Astrocyte (in vitro differentiated cells and primary cell): ENCODE measurements at regions not wholly inside any gene's neighbourhood (a gene's known extent, or its start where the extent isn't known, plus 50 kb on each side); places are given as distances from the start of the nearest gene placed in this dataset.

Experiments
- DNase-seq: peaks from one replicate; pipeline ENCODE4 v3.0.0-alpha.2; 2010; ENCODE audit warnings: low read depth
- FAIRE-seq: peaks from 2 replicates; lab custom pipeline; 2011; peaks lifted over from hg19 to GRCh38; lab: Jason Lieb, UNC
- H2AFZ ChIP-seq: 2 replicates; pipeline ENCODE4 v1.6.0; 2012; ENCODE audit warnings: low read depth, low read length, inconsistent platforms
- H3K27ac ChIP-seq: 2 replicates; pipeline ENCODE4 v1.5.1; 2011; ENCODE audit warnings: low read depth, low read length, inconsistent platforms
- H3K27me3 ChIP-seq: 2 replicates; pipeline ENCODE4 v1.6.0; 2011; ENCODE audit warnings: low read length, inconsistent platforms; ENCODE audit not compliant: insufficient read depth
- H3K36me3 ChIP-seq: 2 replicates; pipeline ENCODE4 v1.5.1; 2011; ENCODE audit warnings: low read length, inconsistent platforms; ENCODE audit not compliant: insufficient read depth
- H3K4me1 ChIP-seq: 2 replicates; pipeline ENCODE4 v1.5.1; 2011; ENCODE audit warnings: low read length, inconsistent platforms; ENCODE audit not compliant: insufficient read depth
- H3K4me2 ChIP-seq: 2 replicates; pipeline ENCODE4 v1.6.0; 2012; ENCODE audit warnings: low read length, inconsistent platforms
- H3K4me3 ChIP-seq: 2 replicates; pipeline ENCODE4 v1.5.1; 2011; ENCODE audit warnings: low read depth, mild to moderate bottlenecking, low read length, inconsistent platforms; ENCODE audit not compliant: insufficient read depth
- H3K79me2 ChIP-seq: 2 replicates; pipeline ENCODE4 v1.6.0; 2012; ENCODE audit warnings: mild to moderate bottlenecking, low read length, inconsistent platforms; ENCODE audit not compliant: insufficient read depth
- H3K9ac ChIP-seq: 2 replicates; pipeline ENCODE4 v1.6.0; 2012; ENCODE audit warnings: mild to moderate bottlenecking, low read length, inconsistent platforms
- H3K9me3 ChIP-seq: 2 replicates; pipeline ENCODE4 v1.5.1; 2012; ENCODE audit warnings: low read depth, mild to moderate bottlenecking, low read length, inconsistent platforms; ENCODE audit not compliant: insufficient read depth
- H4K20me1 ChIP-seq: 2 replicates; pipeline ENCODE4 v1.6.0; 2012; ENCODE audit warnings: low read length, inconsistent platforms; ENCODE audit not compliant: insufficient read depth
- H3K27ac Mint-ChIP-seq: one replicate; pipeline ENCODE4 v1.8.0; 2021; ENCODE audit warnings: mild to moderate bottlenecking, mixed read lengths; ENCODE audit not compliant: unreplicated experiment
- H3K27me3 Mint-ChIP-seq: one replicate; pipeline ENCODE4 v1.8.0; 2021; ENCODE audit warnings: low read depth, mixed read lengths; ENCODE audit not compliant: unreplicated experiment
- H3K36me3 Mint-ChIP-seq: one replicate; pipeline ENCODE4 v1.8.0; 2021; ENCODE audit warnings: low read depth, mixed read lengths; ENCODE audit not compliant: unreplicated experiment
- H3K4me1 Mint-ChIP-seq: one replicate; pipeline ENCODE4 v1.8.0; 2021; ENCODE audit warnings: low read depth, mixed read lengths; ENCODE audit not compliant: unreplicated experiment
- H3K4me3 Mint-ChIP-seq: one replicate; pipeline ENCODE4 v1.8.0; 2021; ENCODE audit warnings: mild to moderate bottlenecking, moderate library complexity, mixed read lengths; ENCODE audit not compliant: unreplicated experiment
- H3K9me3 Mint-ChIP-seq: one replicate; pipeline ENCODE4 v1.8.0; 2021; ENCODE audit warnings: mild to moderate bottlenecking, mixed read lengths; ENCODE audit not compliant: unreplicated experiment
- CTCF ChIP-seq: IDR thresholded peaks from 2 replicates; pipeline ENCODE4 v1.5.1; 2011; ENCODE audit warnings: low read depth, mild to moderate bottlenecking, inconsistent platforms, low read length, moderate library complexity; ENCODE audit not compliant: insufficient read depth
- EZH2 ChIP-seq: IDR thresholded peaks from 2 replicates; pipeline ENCODE4 v1.6.1; 2012; ENCODE audit warnings: mild to moderate bottlenecking, low read length, inconsistent platforms; ENCODE audit not compliant: insufficient read depth

GRCh38 chrX:13149702-13150350 is 105.4 kb upstream of the FAM9C start:
- peaks cover 5% of the 10 kb centered on the region for H3K9me3 Mint-ChIP-seq
- H3K27me3 Mint-ChIP-seq = no peaks in the 10 kb centered on the region
- H3K4me3 Mint-ChIP-seq = no peak overlapping the region
- TF ChIP-seq CTCF (no peak), EZH2 (no peak)
- Histone ChIP-seq H2AFZ (peak overlapping the region; percentile 18), H3K9ac (no peak overlapping the region), H3K79me2 (no peaks in the 10 kb centered on the region), H3K27me3 (no peaks in the 10 kb centered on the region), H3K4me3 (no peak overlapping the region), H3K4me1 (peaks cover 6% of the 10 kb centered on the region), H4K20me1 (no peaks in the 10 kb centered on the region), H3K27ac (no peak overlapping the region), H3K4me2 (no peak overlapping the region), H3K9me3 (no peaks in the 10 kb centered on the region), H3K36me3 (no peaks in the 10 kb centered on the region)
- no peaks in the 10 kb centered on the region for H3K36me3 Mint-ChIP-seq
- FAIRE-seq (peak; percentile 54), DNase-seq (no peak)
- no peak overlapping the region for H3K27ac Mint-ChIP-seq
- H3K4me1 Mint-ChIP-seq = no peaks in the 10 kb centered on the region

GRCh38 chrX:13147733-13148132 is 103.3 kb upstream of the FAM9C start:
- Mint-ChIP-seq H3K4me1 (no peaks in the 10 kb centered on the region), H3K27me3 (no peaks in the 10 kb centered on the region), H3K9me3 (peaks cover 5% of the 10 kb centered on the region), H3K4me3 (no peak overlapping the region), H3K27ac (no peak overlapping the region), H3K36me3 (no peaks in the 10 kb centered on the region)
- H2AFZ ChIP-seq = no peak overlapping the region
- TF ChIP-seq CTCF (no peak), EZH2 (no peak)
- peaks cover 6% of the 10 kb centered on the region for H3K4me1 ChIP-seq
- H3K4me3 ChIP-seq = no peak overlapping the region
- no peak overlapping the region for H3K9ac ChIP-seq
- no peaks in the 10 kb centered on the region for H3K27me3 ChIP-seq
- no peak for DNase-seq
- H4K20me1 ChIP-seq = no peaks in the 10 kb centered on the region
- no peaks in the 10 kb centered on the region for H3K79me2 ChIP-seq
- FAIRE-seq = peak; percentile 82
- no peaks in the 10 kb centered on the region for H3K36me3 ChIP-seq
- no peaks in the 10 kb centered on the region for H3K9me3 ChIP-seq
- no peak overlapping the region for H3K4me2 ChIP-seq
- no peak overlapping the region for H3K27ac ChIP-seq

GRCh38 chrX:13147147-13147546 is 102.7 kb upstream of the FAM9C start:
- no peaks in the 10 kb centered on the region for H3K79me2 ChIP-seq
- H3K36me3 ChIP-seq = no peaks in the 10 kb centered on the region
- TF ChIP-seq EZH2 (no peak), CTCF (no peak)
- Mint-ChIP-seq H3K27me3 (no peaks in the 10 kb centered on the region), H3K36me3 (no peaks in the 10 kb centered on the region), H3K4me1 (no peaks in the 10 kb centered on the region), H3K4me3 (no peak overlapping the region), H3K27ac (no peak overlapping the region), H3K9me3 (peaks cover 5% of the 10 kb centered on the region)
- H3K4me2 ChIP-seq = no peak overlapping the region
- no peak overlapping the region for H3K27ac ChIP-seq
- H3K4me1 ChIP-seq = peaks cover 5% of the 10 kb centered on the region
- H3K9me3 ChIP-seq = no peaks in the 10 kb centered on the region
- no peak for DNase-seq
- H2AFZ ChIP-seq = no peak overlapping the region
- H4K20me1 ChIP-seq = no peaks in the 10 kb centered on the region
- H3K9ac ChIP-seq = no peak overlapping the region
- H3K4me3 ChIP-seq = no peak overlapping the region
- FAIRE-seq = no peak
- H3K27me3 ChIP-seq = no peaks in the 10 kb centered on the region
